ENCODE measurements at regions not wholly inside any gene's neighbourhood (a gene's known extent, or its start where the extent isn't known, plus 50 kb on each side); places are given as distances from the start of the nearest gene placed in this dataset.

- TF ChIP-seq CHD2 (IDR thresholded peaks at IDR 0.05; ENCODE audit: low read depth, low read length), result no peak
- TF ChIP-seq CBFB (CRISPR knock-in tag; IDR thresholded peaks at IDR 0.05), result no peak
- TF ChIP-seq GABPB1 (CRISPR knock-in tag; IDR thresholded peaks at IDR 0.05), result no peak
- TF ChIP-seq ZNF274 (CRISPR knock-in tag; IDR thresholded peaks at IDR 0.05), result no peak
- TF ChIP-seq EZH2 (conservative IDR thresholded peaks at IDR 0.05; ENCODE audit: low read depth, low read length), result no peak
- no peak for TF ChIP-seq ZNF468 (CRISPR knock-in tag; IDR thresholded peaks at IDR 0.05)
- TF ChIP-seq ZNF256 (CRISPR knock-in tag; conservative IDR thresholded peaks at IDR 0.05), result no peak
- no peak for TF ChIP-seq POLR2AphosphoS5 (IDR thresholded peaks at IDR 0.05; ENCODE audit: low read depth, low read length)
- TF ChIP-seq RAD21 (CRISPR knock-in tag; IDR thresholded peaks at IDR 0.05), result no peak
Observed at GRCh38 chr3:151611419-151611818, 122.3 kb upstream of the AADACL2 start.

Data from HepG2 (cell line).